Loucy (cell line): ENCODE measurements at regions not wholly inside any gene's neighbourhood (a gene's known extent, or its start where the extent isn't known, plus 50 kb on each side); places are given as distances from the start of the nearest gene placed in this dataset.

Experiments used
- H2AFZ ChIP-seq: fragments of 200-600 bp; sonication (generic); 2 replicates; pipeline ENCODE4 v1.6.0; 2016; ENCODE audit warnings: antibody characterized with exemption, mild to moderate bottlenecking, low read length, moderate library complexity
- H3F3A ChIP-seq: fragments of 200-600 bp; 2 replicates; pipeline ENCODE4 v1.6.0; 2016; ENCODE audit warnings: antibody characterized with exemption, low read depth, mild to moderate bottlenecking
- H3K27me3 ChIP-seq: fragments of 200-600 bp; sonication (generic); 2 replicates; pipeline ENCODE4 v1.6.1; 2014; ENCODE audit warnings: low read length, mild to moderate bottlenecking; ENCODE audit not compliant: insufficient read depth, poor library complexity, severe bottlenecking
- H3K36me3 ChIP-seq: fragments of 200-600 bp; sonication (generic); 2 replicates; pipeline ENCODE4 v1.6.1; 2016; ENCODE audit warnings: low read length; ENCODE audit not compliant: insufficient read depth
- H3K4me1 ChIP-seq: fragments of 200-600 bp; sonication (generic); 2 replicates; pipeline ENCODE4 v1.5.1; 2014; ENCODE audit warnings: low read length, mild to moderate bottlenecking; ENCODE audit not compliant: insufficient read depth, poor library complexity, severe bottlenecking
- H3K4me2 ChIP-seq: fragments of 200-600 bp; sonication (generic); 2 replicates; pipeline ENCODE4 v1.6.0; 2014; ENCODE audit warnings: antibody characterized with exemption, low read length, low read depth, mild to moderate bottlenecking; ENCODE audit not compliant: poor library complexity, severe bottlenecking
- H3K4me3 ChIP-seq: fragments of 200-600 bp; sonication (generic); 2 replicates; pipeline ENCODE4 v1.5.1; 2014; ENCODE audit warnings: low read length, mild to moderate bottlenecking, mixed read lengths; ENCODE audit not compliant: poor library complexity, severe bottlenecking
- H3K79me2 ChIP-seq: fragments of 200-600 bp; sonication (generic); 2 replicates; pipeline ENCODE4 v1.6.1; 2014; ENCODE audit warnings: low read length; ENCODE audit not compliant: insufficient read depth
- H3K9ac ChIP-seq: fragments of 200-600 bp; sonication (generic); 2 replicates; pipeline ENCODE4 v1.6.0; 2014; ENCODE audit warnings: mild to moderate bottlenecking, low read depth, low read length, moderate library complexity; ENCODE audit not compliant: poor library complexity, severe bottlenecking
- H3K9me2 ChIP-seq: fragments of 200-600 bp; sonication (generic); replicated peaks from 2 replicates; pipeline ENCODE4 v1.6.1; 2016; ENCODE audit warnings: low read depth, low read length, mixed read lengths
- H3K9me3 ChIP-seq: fragments of 200-600 bp; sonication (generic); 2 replicates; pipeline ENCODE4 v1.6.1; 2014; ENCODE audit warnings: mild to moderate bottlenecking, antibody characterized with exemption, low read length, low read depth; ENCODE audit not compliant: insufficient read depth
- H4K20me1 ChIP-seq: fragments of 200-600 bp; sonication (generic); 2 replicates; pipeline ENCODE4 v1.6.0; 2014; ENCODE audit warnings: antibody characterized with exemption, low read length, mild to moderate bottlenecking; ENCODE audit not compliant: insufficient read depth, poor library complexity, severe bottlenecking
- CTCF ChIP-seq: fragments of 200-600 bp; sonication (generic); conservative IDR thresholded peaks from 2 replicates; pipeline ENCODE4 v1.5.1; 2014; ENCODE audit warnings: mild to moderate bottlenecking, antibody characterized with exemption, low read length
- EZH2phosphoT487 ChIP-seq: fragments of 200-600 bp; IDR thresholded peaks from 2 replicates; pipeline ENCODE4 v1.6.1; 2018; ENCODE audit warnings: antibody characterized with exemption, mild to moderate bottlenecking, moderate library complexity, borderline replicate concordance

GRCh38 chr13:105962080-105962479, 573.4 kb downstream of the EFNB2 start:
- Histone ChIP-seq H3F3A (no peaks in the 10 kb centered on the region), H3K36me3 (no peaks in the 10 kb centered on the region), H3K9me2 (no peaks in the 10 kb centered on the region), H3K9me3 (peaks cover 4% of the 10 kb centered on the region; the same call in 1 of the 2 replicates), H2AFZ (no peak overlapping the region), H3K4me2 (no peak overlapping the region), H4K20me1 (no peaks in the 10 kb centered on the region), H3K27me3 (no peaks in the 10 kb centered on the region), H3K9ac (no peak overlapping the region), H3K4me1 (no peaks in the 10 kb centered on the region), H3K79me2 (no peaks in the 10 kb centered on the region), H3K4me3 (no peak overlapping the region)
- TF ChIP-seq CTCF (no peak), EZH2phosphoT487 (no peak)

- TF ChIP-seq CTCF (no peak), EZH2phosphoT487 (no peak)
- Histone ChIP-seq H4K20me1 (no peaks in the 10 kb centered on the region), H3K4me2 (no peak overlapping the region), H2AFZ (no peak overlapping the region), H3K9me3 (peaks cover 4% of the 10 kb centered on the region; the same call in 1 of the 2 replicates), H3K4me3 (no peak overlapping the region), H3K4me1 (no peaks in the 10 kb centered on the region), H3K9ac (no peak overlapping the region), H3K27me3 (no peaks in the 10 kb centered on the region), H3K79me2 (no peaks in the 10 kb centered on the region), H3K36me3 (no peaks in the 10 kb centered on the region), H3F3A (no peaks in the 10 kb centered on the region), H3K9me2 (no peaks in the 10 kb centered on the region)
These were observed 574.0 kb downstream of the EFNB2 start for GRCh38 chr13:105961438-105961837.

GRCh38 chr13:105960326-105960725, 575.1 kb downstream of the EFNB2 start:
- Histone ChIP-seq H3K4me2 (no peak overlapping the region), H3K36me3 (no peaks in the 10 kb centered on the region), H4K20me1 (no peaks in the 10 kb centered on the region), H3K9ac (no peak overlapping the region), H3K4me3 (no peak overlapping the region), H3K9me3 (peaks cover 4% of the 10 kb centered on the region; the same call in 1 of the 2 replicates), H3K4me1 (no peaks in the 10 kb centered on the region), H3K27me3 (no peaks in the 10 kb centered on the region), H3K9me2 (no peaks in the 10 kb centered on the region), H3F3A (no peaks in the 10 kb centered on the region), H3K79me2 (no peaks in the 10 kb centered on the region), H2AFZ (no peak overlapping the region)
- TF ChIP-seq CTCF = no peak
- no peak for TF ChIP-seq EZH2phosphoT487
